Left cardiac atrium (tissue), 4 donors: ENCODE measurements at regions not wholly inside any gene's neighbourhood (a gene's known extent, or its start where the extent isn't known, plus 50 kb on each side); places are given as distances from the start of the nearest gene placed in this dataset.

ENCODE experiments used
- ATAC-seq, 2 donors: fragments of 200-7000 bp; cut with Tn5 transposase; one replicate each; pipeline ENCODE4 v1.9.1; 2020; ENCODE audit warnings: mild to moderate bottlenecking in 2 of 2, moderate library complexity in 2 of 2
- DNase-seq: peaks from one replicate; pipeline ENCODE4 v3.0.0-alpha.2; 2020
- intact Hi-C, 2 donors: fragments of 100-400 bp; cut with DNase I; formaldehyde crosslinking; loops; one replicate each; pipeline versions ENCODE4 v1.14.1 to v1.15.1; 2022 to 2023
- donor health status: DM: no; HTN: yes; CAD: no.
- donor health status: DM: no; HTN: yes; CAD: no; lungs with severe emphysema.
- donor health status: DM: yes; HTN: yes; CAD: no.
- donor health status: Dilated cardiomyopathy.

- DNase-seq (no peak), ATAC-seq (no peak)
Measured at GRCh38 chr1:208528578-208529240, 284.5 kb upstream of the PLXNA2 start.

GRCh38 chr1:208531003-208531750, 287.0 kb upstream of the PLXNA2 start:
- DNase-seq (peak; percentile 25), ATAC-seq (no peak)
- intact Hi-C loops = no loop called here

More at GRCh38 chr1:208528578-208529240, 284.5 kb upstream of the PLXNA2 start:
- intact Hi-C loops = no loop called here

- no peak for ATAC-seq
- intact Hi-C loops = no loop called here
- no peak for DNase-seq
Measured at GRCh38 chr1:208533746-208534598, 289.8 kb upstream of the PLXNA2 start.

- no peak for DNase-seq
- ATAC-seq = no peak
- intact Hi-C loops = no loop called here
Measured at GRCh38 chr1:208534599-208534897, 290.4 kb upstream of the PLXNA2 start.

GRCh38 chr1:208534979-208535378, 290.8 kb upstream of the PLXNA2 start:
- DNase-seq (no peak), ATAC-seq (no peak)
- intact Hi-C loops = no loop called here

DNA sequence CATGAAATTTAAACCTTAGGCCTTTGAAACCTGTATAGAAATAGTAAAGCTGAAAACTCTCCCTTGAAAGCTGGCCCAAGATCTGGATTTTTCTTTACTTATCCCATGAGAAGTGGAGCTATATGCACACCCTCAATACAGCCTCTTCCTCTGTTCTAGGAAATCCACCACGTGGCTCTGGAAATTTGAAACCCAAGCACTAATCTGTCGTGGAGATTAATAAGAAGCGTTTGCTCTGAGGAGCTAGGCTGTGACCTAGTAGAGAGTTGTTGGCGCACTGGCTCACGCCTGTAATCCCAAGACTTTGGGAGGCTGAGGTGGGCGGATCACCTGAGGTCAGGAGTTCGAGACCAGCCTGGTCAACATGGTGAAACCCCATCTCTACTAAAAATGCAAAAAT, 291.3 kb upstream of the PLXNA2 start:
- ATAC-seq = no peak
- DNase-seq = no peak
- intact Hi-C loops = no loop called here

DNA sequence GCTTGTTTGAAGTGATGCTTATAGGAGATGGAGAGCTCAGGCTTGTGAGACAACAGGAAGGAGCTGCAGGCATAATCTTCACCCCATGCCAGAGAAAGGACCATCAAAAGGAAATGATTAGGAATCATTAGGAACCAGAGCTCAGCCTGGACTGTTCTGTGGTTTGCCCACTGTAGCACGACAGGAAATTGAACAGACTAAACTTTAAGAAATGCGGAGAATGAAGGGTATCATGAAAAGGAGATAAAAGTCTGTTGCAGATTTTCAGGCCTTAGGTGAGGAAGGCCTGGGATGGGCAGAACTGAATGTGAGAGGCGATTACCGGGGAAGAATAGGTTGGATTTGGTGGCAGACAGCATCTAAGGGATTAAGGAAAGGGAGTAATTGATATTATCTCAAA, 292.0 kb upstream of the PLXNA2 start:
- intact Hi-C loops = no loop called here
- ATAC-seq (no peak), DNase-seq (no peak)

- intact Hi-C loops = no loop called here
- DNase-seq (no peak), ATAC-seq (no peak)
Measured at GRCh38 chr1:208537198-208537597, 293.0 kb upstream of the PLXNA2 start.

- intact Hi-C loops = no loop called here
- ATAC-seq (no peak), DNase-seq (no peak)
Measured at GRCh38 chr1:208538078-208538477, 293.9 kb upstream of the PLXNA2 start.

DNA sequence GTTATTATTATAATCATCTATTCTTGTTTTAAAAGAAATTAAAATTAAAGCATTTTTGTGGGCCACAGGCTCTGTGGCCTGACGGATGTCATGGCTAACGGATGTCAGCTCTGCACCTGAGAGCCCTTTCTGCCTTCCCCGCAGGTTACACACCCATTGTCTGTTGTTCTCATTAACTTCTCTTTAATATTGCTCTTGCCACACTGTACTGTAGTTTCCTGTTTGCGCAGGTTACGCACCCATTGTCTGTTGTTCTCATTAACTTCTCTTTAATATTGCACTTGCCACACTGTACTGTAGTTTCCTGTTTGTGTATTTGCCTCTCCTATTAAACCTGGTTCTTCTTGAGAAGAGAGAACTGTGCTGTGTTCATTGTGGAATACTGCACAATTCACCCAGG, 294.4 kb upstream of the PLXNA2 start:
- intact Hi-C loops = no loop called here
- peak; percentile 32 to 44 for ATAC-seq
- DNase-seq = no peak

GRCh38 chr1:208540724-208541123, 296.5 kb upstream of the PLXNA2 start:
- no peak for DNase-seq
- no peak for ATAC-seq
- intact Hi-C loops = no loop called here

DNA sequence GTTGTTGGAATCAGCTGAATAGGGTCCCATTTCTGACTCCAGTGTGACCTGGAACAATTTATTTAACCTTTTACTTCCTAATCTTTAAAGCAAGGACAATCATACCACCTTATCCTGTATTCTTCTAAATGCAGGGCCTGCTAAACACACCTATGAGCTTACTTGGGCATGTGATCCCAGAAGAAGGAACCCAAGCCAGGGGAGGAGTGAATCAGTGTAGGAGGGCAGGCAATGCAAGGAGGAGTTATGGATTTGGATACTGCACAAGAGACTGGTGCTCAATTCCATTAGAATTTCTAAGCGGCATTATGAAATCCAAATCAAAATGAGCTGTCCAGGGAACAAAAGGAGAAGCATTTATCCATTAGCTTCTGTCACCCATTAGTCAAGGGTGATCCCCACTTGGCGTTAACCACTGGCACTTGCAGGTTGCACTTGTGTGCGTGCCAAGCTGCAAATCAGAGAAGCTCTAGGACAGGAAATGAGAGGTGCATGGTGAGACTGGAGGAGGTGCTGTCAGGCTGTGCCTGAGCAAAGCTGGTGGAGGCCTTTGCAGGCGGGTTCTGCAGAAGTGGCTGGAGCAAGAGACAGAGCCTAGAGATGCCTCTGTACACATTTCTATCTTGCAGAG, 297.2 kb upstream of the PLXNA2 start:
- ATAC-seq (peak in 1 of 2 donors; percentile 65), DNase-seq (no peak)
- intact Hi-C loops = no loop called here

- DNase-seq = no peak
- ATAC-seq = no peak
- intact Hi-C loops = no loop called here
Measured at GRCh38 chr1:208542309-208542708, 298.1 kb upstream of the PLXNA2 start.

DNA sequence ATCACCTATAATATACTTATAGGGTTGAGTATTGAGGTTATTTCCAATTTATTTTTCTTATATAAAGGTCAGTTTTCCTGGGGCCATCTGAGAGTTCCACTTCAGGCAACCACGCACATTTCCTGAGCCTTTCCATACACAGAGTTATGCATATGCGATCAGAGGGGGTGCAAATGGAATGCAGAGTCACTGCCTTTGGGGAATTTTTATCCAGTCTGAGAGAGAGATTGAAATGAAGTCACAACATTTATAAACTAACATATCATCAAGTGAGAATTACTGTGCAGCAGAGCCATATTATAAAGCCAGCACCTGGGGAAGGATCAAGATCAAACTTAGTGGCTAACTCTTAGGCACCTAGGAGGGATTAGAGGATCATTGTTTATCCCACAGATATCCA, 299.9 kb upstream of the PLXNA2 start:
- no peak for ATAC-seq
- no peak for DNase-seq
- intact Hi-C loops = no loop called here

GRCh38 chr1:208544794-208545193, 300.6 kb upstream of the PLXNA2 start:
- ATAC-seq (no peak), DNase-seq (no peak)
- intact Hi-C loops = no loop called here

GRCh38 chr1:208551024-208551423, 306.8 kb upstream of the PLXNA2 start:
- DNase-seq (no peak), ATAC-seq (no peak)
- intact Hi-C loops = no loop called here

GRCh38 chr1:208551633-208552320, 307.6 kb upstream of the PLXNA2 start:
- no peak for ATAC-seq
- intact Hi-C loops = no loop called here
- no peak for DNase-seq

DNA sequence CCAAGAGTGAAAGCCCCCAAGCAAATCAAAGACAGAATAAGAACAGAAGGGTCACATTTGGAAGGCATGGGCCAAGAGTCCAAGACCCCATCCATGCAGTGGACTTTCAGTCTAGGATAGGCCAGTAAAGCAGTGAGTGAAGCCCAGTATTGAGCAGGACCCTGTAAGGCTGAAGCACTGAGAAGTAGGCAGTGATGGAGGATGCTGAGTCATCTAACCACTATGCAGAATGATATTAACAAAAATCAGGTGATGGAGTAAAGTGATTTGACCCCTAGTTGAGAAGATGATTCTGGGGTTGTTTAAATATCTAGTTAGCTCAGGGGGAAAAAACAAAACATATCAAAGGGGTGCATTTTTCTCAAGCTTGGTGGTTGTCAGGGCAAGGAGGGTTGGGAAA, 308.7 kb upstream of the PLXNA2 start:
- ATAC-seq = no peak
- intact Hi-C loops = no loop called here
- DNase-seq = no peak

- no peak for ATAC-seq
- intact Hi-C loops = no loop called here
- no peak for DNase-seq
Measured at GRCh38 chr1:208556461-208556860, 312.3 kb upstream of the PLXNA2 start.
